Stomach (tissue), 4 donors: ENCODE measurements at regions not wholly inside any gene's neighbourhood (a gene's known extent, or its start where the extent isn't known, plus 50 kb on each side); places are given as distances from the start of the nearest gene placed in this dataset.

Source experiments
- EP300 ChIP-seq: sonication (generic); formaldehyde crosslinking; IDR thresholded peaks from one replicate; pipeline ENCODE4 v1.6.1; 2017; ENCODE audit warnings: antibody characterized with exemption
- POLR2A ChIP-seq, 4 donors: fragments of 450-650 bp; IDR thresholded peaks; one replicate each; pipeline ENCODE4 v1.6.1; 2016; ENCODE audit warnings: antibody characterized with exemption in 4 of 4, control low read depth in 2 of 4, mild to moderate bottlenecking in 1 of 4, moderate library complexity in 1 of 4
- POLR2AphosphoS5 ChIP-seq, 3 donors: sonication (generic); formaldehyde crosslinking; IDR thresholded peaks; one replicate each; pipeline ENCODE4 v1.6.1; 2016; ENCODE audit warnings: antibody characterized with exemption in 3 of 3
- TF ChIP-seq, protein P1 (sequence below), 7 experiments: fragments of 450-650 bp in 4 of 7; fragments of 200-600 bp in 3 of 7; sonication (generic) in 3 of 7; IDR thresholded peaks; one replicate each; pipeline ENCODE4 v1.5.1; 2016 to 2019; ENCODE audit warnings: antibody characterized with exemption in 7 of 7, control low read depth in 2 of 7, mild to moderate bottlenecking in 1 of 7

DNA sequence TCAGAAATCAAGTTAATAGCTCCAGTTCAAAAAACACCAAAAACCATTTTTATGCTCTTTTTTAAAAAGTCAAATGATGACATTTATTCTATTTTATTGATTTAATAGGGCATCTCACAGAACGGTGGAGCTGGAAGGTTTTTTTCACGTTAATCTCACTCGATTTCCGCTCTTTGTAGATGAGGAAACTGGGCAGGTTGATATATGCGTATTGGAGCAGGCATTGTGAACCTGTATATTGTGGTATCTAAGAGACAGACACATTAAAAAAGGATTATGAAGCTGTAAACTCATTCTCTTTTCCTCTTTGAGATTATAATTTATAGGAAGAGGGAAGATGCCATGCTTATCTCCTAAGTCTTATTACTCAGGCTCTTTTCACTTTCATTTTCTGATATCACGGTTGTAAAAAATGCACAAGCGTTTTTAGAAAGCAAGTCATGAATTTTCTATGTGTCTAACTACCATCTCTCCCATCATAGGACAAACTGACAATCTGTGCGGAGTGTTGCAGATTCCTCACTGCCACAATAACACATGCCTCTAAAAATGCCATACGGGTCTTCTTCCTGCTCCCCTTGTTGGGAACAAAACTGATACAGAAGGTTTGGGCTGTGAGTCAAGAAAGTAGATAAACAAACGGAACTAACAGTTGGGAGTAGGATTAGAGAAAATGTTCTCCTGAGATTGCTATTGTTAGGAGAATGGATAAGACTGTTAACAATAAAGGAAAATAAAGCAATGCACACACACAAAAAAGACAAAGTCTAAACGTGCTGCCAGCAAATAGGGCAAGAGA lies 1997.7 kb downstream of the MAT2B start:
- TF ChIP-seq, protein P1, sequence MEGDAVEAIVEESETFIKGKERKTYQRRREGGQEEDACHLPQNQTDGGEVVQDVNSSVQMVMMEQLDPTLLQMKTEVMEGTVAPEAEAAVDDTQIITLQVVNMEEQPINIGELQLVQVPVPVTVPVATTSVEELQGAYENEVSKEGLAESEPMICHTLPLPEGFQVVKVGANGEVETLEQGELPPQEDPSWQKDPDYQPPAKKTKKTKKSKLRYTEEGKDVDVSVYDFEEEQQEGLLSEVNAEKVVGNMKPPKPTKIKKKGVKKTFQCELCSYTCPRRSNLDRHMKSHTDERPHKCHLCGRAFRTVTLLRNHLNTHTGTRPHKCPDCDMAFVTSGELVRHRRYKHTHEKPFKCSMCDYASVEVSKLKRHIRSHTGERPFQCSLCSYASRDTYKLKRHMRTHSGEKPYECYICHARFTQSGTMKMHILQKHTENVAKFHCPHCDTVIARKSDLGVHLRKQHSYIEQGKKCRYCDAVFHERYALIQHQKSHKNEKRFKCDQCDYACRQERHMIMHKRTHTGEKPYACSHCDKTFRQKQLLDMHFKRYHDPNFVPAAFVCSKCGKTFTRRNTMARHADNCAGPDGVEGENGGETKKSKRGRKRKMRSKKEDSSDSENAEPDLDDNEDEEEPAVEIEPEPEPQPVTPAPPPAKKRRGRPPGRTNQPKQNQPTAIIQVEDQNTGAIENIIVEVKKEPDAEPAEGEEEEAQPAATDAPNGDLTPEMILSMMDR (IDR thresholded peaks at IDR 0.05) = no peak
- no peak for TF ChIP-seq POLR2AphosphoS5 (IDR thresholded peaks at IDR 0.05)
- TF ChIP-seq EP300 = no peak
- TF ChIP-seq POLR2A (IDR thresholded peaks at IDR 0.05) = no peak
